ENCODE measurements at regions not wholly inside any gene's neighbourhood (a gene's known extent, or its start where the extent isn't known, plus 50 kb on each side); places are given as distances from the start of the nearest gene placed in this dataset.

DNA sequence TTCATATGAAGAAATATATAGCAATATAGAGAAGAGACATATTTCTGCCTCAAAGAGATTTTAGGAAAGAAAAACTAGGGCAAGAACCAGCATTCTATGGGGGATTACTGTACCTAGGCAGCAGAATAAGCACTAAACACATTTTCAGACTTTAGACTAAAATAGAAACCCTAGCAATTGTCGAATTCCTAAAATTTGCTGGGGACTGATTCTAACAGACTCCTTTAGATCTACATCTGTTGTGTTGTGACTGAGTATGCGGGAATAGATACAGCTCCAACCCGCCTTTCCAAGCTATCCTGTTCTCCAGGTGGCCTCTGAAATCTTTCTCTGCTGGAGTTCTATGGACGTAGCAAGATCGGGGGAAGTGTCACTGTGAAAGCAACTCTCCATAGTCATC lies 482.2 kb downstream of the NTRK2 start:
- Histone ChIP-seq H3K36me3 (no peaks in the 10 kb centered on the region), H3K4me1 (replicated peaks) (no peaks in the 10 kb centered on the region)

DNA sequence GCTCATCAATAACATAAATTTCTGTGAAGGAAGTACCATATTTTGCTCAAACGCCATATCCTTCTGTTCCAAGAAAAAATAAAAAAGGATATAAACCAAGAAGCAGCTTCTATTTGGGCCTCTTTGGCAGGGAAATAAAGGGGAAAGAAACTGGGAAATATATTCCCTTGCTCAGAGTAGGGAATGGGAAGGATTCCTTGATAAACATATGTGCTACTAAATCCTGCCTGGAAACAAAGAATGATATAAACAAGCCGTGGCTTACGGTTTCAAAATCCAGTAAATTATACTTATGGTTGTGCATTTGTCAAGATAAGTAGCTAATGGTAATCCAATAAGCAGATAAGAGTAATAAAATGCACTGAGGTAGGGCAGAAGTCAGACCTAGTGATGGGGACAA lies 481.6 kb downstream of the NTRK2 start:
- Histone ChIP-seq H3K4me1 (replicated peaks) (no peaks in the 10 kb centered on the region), H3K36me3 (no peaks in the 10 kb centered on the region), H3K27me3 (replicated peaks) (no peaks in the 10 kb centered on the region), H3K4me3 (no peak overlapping the region), H3K9me3 (replicated peaks) (no peaks in the 10 kb centered on the region), H3K27ac (no peak overlapping the region)
- no peak for DNase-seq (ENCODE audit: low read depth in 1 of 2, low spot score in 2 of 2)

More for the DNA sequence above, 482.2 kb downstream of the NTRK2 start:
- Histone ChIP-seq H3K27me3 (replicated peaks) (no peaks in the 10 kb centered on the region), H3K4me3 (no peak overlapping the region), H3K9me3 (replicated peaks) (no peaks in the 10 kb centered on the region), H3K27ac (no peak overlapping the region)
- DNase-seq (ENCODE audit: low read depth in 1 of 2, low spot score in 2 of 2), result no peak

DNA sequence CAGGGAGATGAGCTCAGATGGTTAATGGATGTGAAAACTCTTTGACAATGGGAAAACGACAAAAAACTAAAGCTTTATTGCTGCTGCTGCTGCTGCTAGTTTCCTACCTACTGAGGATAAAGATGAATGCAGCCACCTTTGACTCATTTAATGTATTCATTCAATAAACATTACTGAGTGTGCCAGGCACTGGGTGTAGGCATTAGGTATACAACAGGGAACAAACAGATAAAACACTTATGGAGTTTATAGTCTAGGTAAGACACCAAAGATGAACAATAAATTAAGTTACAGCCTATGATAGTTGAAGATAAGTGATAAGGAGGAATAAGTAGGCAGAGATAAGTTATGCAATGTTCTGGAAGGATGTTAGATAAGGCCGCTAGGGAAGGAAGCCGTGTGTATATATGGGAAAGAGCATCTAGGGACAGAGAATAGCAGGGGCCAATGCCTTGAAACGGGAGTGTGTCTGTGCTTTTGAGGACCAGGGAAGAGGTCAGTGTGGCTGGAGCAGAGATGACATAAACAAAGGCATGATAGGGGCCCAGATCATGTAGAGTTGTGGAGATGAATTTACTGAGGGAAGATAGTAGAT lies 477.6 kb downstream of the NTRK2 start:
- Histone ChIP-seq H3K27ac (no peak overlapping the region), H3K9me3 (replicated peaks) (no peaks in the 10 kb centered on the region), H3K4me1 (replicated peaks) (no peaks in the 10 kb centered on the region), H3K27me3 (replicated peaks) (no peaks in the 10 kb centered on the region), H3K36me3 (no peaks in the 10 kb centered on the region), H3K4me3 (no peak overlapping the region)
- DNase-seq (ENCODE audit: low read depth in 1 of 2, low spot score in 2 of 2), result no peak

DNA sequence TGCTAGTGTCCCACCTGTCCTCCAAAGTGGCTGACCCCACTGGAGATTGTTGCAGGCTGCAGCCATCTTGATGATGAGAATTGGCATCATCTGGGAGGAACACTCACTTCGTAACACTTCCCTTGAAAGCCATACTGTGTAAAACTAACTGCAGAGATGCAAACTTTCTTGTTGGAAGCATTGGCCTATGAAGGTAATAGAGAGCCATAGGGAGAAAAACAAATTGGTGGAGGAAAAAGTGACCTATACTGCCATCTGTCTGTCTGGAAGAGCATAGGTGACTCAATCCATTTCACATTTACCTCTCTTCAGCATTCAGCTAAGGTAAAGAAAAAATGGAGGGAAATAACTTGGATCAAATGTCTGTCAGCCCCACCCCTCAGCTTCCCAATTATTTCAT lies 473.4 kb downstream of the NTRK2 start:
- H3K9me3 ChIP-seq (replicated peaks), result no peaks in the 10 kb centered on the region
- no peaks in the 10 kb centered on the region for H3K4me1 ChIP-seq (replicated peaks)
- DNase-seq (ENCODE audit: low read depth in 1 of 2, low spot score in 2 of 2), result no peak
- H3K27me3 ChIP-seq (replicated peaks), result no peaks in the 10 kb centered on the region
- no peak overlapping the region for H3K4me3 ChIP-seq
- no peak overlapping the region for H3K27ac ChIP-seq
- no peaks in the 10 kb centered on the region for H3K36me3 ChIP-seq

DNA sequence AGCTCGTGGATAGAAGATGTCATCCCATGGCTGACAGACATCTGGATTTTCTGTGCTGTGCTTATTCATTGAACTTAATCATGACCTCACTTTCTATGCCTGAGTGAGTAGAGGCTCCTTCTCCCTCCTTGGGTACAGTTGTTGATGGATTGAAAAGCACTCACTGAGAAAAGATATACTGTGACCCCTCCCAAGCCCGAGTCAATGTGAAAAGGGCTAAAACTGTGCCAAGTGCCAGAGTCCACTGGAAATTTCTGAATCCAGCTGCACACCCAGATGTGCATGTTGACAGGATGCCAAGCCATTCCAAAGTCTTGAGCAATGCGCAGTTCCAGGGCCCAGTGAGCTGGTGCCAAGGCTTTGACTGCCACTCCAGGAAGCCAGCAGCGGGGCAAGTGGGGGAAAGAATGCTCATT lies 473.0 kb downstream of the NTRK2 start:
- H3K27me3 ChIP-seq (replicated peaks), result no peaks in the 10 kb centered on the region
- no peak overlapping the region for H3K27ac ChIP-seq
- no peak overlapping the region for H3K4me3 ChIP-seq
- no peaks in the 10 kb centered on the region for H3K36me3 ChIP-seq
- H3K4me1 ChIP-seq (replicated peaks), result no peaks in the 10 kb centered on the region
- H3K9me3 ChIP-seq (replicated peaks), result no peaks in the 10 kb centered on the region
- no peak for DNase-seq (ENCODE audit: low read depth in 1 of 2, low spot score in 2 of 2)

DNA sequence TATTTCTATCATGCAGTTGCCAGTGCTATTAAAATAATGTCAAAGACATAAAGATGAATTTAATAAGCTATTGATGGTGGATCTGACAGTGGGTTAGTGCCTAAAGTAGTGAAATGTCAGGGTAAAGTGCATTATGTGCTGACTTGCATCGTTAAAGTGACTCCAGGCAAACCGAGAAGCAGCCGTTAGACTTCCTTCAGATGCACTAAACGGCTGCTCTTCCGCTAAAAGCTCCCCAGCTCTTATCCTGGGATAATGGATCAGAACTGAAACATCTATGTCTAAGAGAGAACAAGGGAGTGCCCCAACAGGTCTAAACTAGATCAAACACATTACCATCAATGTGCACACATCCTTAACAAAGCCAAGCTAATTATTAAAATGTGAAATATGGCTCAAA lies 468.2 kb downstream of the NTRK2 start:
- no peaks in the 10 kb centered on the region for H3K4me1 ChIP-seq (replicated peaks)
- no peaks in the 10 kb centered on the region for H3K27me3 ChIP-seq (replicated peaks)
- no peak overlapping the region for H3K4me3 ChIP-seq
- no peak overlapping the region for H3K27ac ChIP-seq
- DNase-seq (ENCODE audit: low read depth in 1 of 2, low spot score in 2 of 2), result no peak
- H3K36me3 ChIP-seq, result no peaks in the 10 kb centered on the region
- no peaks in the 10 kb centered on the region for H3K9me3 ChIP-seq (replicated peaks)

DNA sequence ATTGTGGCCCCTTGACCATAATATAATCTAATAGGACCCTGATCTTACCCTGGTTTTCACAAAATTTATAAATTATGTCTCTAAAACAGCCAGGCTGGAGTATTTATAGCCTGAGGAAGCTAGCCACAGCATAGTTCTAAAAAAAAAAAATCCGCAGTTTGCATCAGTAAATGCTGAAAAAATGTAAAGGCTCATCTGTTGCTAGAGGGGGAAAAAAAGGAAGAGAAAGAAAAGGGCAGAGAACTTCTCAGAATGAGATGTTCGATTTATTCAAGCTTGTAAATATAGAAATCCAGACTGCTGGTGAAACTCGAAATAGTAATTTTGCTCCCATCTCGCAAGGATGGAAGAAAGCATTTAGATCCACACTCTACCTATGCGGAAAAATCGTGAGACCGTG lies 467.5 kb downstream of the NTRK2 start:
- Histone ChIP-seq H3K27ac (no peak overlapping the region), H3K36me3 (no peaks in the 10 kb centered on the region), H3K27me3 (replicated peaks) (no peaks in the 10 kb centered on the region), H3K4me1 (replicated peaks) (no peaks in the 10 kb centered on the region), H3K4me3 (no peak overlapping the region), H3K9me3 (replicated peaks) (no peaks in the 10 kb centered on the region)
- no peak for DNase-seq (ENCODE audit: low read depth in 1 of 2, low spot score in 2 of 2)

DNA sequence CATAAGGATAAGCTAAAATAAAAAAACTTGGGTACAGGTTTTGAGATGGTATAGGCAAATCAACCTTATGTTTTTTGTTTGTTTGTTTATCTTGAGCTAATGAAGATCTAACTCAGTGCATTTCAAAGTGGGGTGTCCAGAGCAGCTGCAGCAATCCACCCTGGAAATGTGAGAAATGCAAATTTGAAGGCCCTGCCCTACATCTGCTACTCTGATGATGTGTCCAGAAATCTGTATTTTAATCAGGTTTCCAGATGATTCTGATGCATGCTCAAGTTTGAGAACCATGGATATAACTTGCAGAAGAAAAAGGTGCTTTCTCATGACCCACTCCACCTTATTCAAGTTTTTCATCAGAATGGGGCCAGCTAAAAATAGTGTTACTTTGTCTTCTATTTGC lies 467.0 kb downstream of the NTRK2 start:
- no peaks in the 10 kb centered on the region for H3K4me1 ChIP-seq (replicated peaks)
- DNase-seq (ENCODE audit: low read depth in 1 of 2, low spot score in 2 of 2), result no peak
- no peaks in the 10 kb centered on the region for H3K36me3 ChIP-seq
- no peaks in the 10 kb centered on the region for H3K27me3 ChIP-seq (replicated peaks)
- H3K9me3 ChIP-seq (replicated peaks), result no peaks in the 10 kb centered on the region
- H3K27ac ChIP-seq, result no peak overlapping the region
- no peak overlapping the region for H3K4me3 ChIP-seq

DNA sequence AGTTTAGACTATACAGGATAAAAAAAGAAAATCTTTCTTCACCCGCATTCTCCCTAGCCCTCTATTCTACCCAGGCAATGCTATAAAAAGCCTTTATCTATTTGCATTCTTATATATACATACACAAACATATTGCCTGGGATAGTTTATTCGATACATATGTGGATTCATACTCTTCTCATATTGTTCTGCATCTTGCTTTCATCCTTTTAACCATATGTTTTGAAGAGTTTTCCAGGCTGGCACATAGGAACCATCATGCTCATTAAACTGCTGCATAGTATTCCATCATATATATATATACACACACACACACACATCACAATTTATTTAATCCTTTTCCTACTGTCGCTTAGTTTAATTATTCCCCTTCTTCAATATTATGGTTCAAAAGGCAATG lies 461.2 kb downstream of the NTRK2 start:
- no peak for DNase-seq (ENCODE audit: low read depth in 1 of 2, low spot score in 2 of 2)
- no peak overlapping the region for H3K4me3 ChIP-seq

DNA sequence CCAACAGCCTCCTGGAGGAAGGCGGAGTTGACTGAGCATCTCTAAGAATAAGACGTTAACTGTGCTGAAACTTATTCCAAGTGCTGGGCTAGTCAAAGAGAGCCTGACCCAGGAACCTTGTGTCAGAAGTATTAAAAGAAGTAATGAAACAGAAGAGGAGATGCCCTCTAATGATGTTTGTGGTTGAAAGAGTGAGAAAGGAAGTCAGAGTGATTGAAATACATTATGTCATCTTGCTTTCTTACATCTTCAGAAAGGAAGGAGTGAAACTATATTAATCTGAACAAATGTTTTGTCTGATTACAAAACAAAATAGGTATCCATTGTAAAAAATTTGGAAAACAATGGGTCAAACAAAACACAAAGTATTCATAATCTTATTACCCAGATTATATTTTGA lies 460.7 kb downstream of the NTRK2 start:
- Histone ChIP-seq H3K9me3 (replicated peaks) (no peaks in the 10 kb centered on the region), H3K4me1 (replicated peaks) (no peaks in the 10 kb centered on the region), H3K27ac (no peak overlapping the region), H3K36me3 (no peaks in the 10 kb centered on the region), H3K4me3 (no peak overlapping the region), H3K27me3 (replicated peaks) (no peaks in the 10 kb centered on the region)
- DNase-seq (ENCODE audit: low read depth in 1 of 2, low spot score in 2 of 2), result no peak

More for the DNA sequence above, 461.2 kb downstream of the NTRK2 start:
- Histone ChIP-seq H3K27me3 (replicated peaks) (no peaks in the 10 kb centered on the region), H3K9me3 (replicated peaks) (no peaks in the 10 kb centered on the region), H3K4me1 (replicated peaks) (no peaks in the 10 kb centered on the region), H3K36me3 (no peaks in the 10 kb centered on the region), H3K27ac (no peak overlapping the region)

DNA sequence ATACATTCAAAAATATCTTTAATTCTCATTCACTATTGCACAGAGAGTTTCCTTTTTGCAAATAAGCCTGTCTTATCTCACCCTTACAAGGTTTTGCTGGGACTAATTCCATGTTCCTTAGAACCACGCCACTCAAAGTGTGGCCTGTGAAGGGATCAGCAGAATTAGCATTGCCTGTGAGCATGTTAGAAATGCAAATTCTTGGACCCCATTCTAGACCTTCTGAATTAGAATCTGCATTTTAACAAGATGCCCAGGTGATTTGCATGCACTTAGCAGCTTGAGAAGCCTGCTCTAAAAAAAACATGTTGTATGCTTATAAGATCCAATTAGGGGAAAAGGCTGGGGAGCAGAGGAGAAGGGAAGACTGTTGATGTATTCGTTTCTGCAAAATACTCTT lies 460.0 kb downstream of the NTRK2 start:
- Histone ChIP-seq H3K4me3 (no peak overlapping the region), H3K27me3 (replicated peaks) (no peaks in the 10 kb centered on the region), H3K4me1 (replicated peaks) (no peaks in the 10 kb centered on the region), H3K9me3 (replicated peaks) (no peaks in the 10 kb centered on the region), H3K27ac (no peak overlapping the region), H3K36me3 (no peaks in the 10 kb centered on the region)
- DNase-seq (ENCODE audit: low read depth in 1 of 2, low spot score in 2 of 2), result no peak

DNA sequence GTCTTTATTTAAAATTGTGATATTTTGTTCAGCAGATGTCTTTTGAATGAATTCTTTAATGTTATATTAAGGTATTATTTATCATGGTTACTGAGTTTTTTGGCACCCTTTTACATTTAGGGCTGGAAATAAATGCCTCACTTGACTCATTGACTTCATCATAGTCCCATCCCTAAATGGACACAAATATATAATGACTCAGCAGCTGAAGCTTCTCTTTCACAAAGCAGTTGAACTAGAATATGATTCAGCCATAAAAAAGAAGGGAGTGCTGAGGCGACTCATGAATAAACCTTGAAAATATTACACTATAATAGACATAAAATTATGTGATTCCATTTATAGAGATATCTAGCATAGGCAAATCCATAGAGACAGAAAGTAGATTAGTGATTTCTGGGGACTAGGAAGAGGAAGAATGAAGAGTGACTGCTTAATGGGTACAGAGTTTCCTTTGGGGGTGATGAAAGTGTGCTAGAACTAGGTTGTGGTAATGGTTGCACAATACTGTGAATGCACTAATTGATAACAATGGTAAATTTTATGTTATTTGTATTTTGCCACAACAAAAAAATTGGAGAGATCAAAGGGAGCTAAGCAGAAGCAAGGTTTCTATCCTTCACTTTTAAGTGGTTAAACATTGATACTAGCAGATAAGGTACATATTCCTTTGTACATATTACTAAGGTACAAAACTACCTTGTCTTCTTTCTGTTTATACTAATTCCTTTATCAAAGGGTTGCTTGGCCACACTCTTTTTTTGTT lies 449.6 kb downstream of the NTRK2 start:
- Histone ChIP-seq H3K4me1 (replicated peaks) (no peaks in the 10 kb centered on the region), H3K36me3 (no peaks in the 10 kb centered on the region), H3K9me3 (replicated peaks) (no peaks in the 10 kb centered on the region), H3K4me3 (no peak overlapping the region), H3K27me3 (replicated peaks) (no peaks in the 10 kb centered on the region), H3K27ac (no peak overlapping the region)
- no peak for DNase-seq (ENCODE audit: low read depth in 1 of 2, low spot score in 2 of 2)

DNA sequence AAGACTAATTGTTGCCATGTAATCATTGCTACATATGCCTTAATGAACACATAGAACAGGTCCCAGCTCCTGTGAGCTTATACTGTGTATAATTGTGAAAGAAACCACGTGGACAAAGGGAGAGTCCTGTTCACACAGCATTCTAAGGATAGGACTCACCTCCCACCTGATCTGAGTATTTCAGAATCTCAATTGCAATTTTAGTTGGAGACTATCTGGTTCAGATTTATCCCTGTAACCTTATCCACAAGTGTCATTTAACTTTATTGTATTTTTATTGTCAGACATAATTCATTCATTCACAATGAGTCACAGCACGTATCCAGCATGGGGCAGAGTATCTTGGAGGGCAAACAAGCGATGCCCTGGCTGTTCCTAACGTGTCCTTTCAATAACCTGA lies 448.3 kb downstream of the NTRK2 start:
- Histone ChIP-seq H3K36me3 (no peaks in the 10 kb centered on the region), H3K27me3 (replicated peaks) (no peaks in the 10 kb centered on the region)
- DNase-seq (ENCODE audit: low read depth in 1 of 2, low spot score in 2 of 2), result no peak

DNA sequence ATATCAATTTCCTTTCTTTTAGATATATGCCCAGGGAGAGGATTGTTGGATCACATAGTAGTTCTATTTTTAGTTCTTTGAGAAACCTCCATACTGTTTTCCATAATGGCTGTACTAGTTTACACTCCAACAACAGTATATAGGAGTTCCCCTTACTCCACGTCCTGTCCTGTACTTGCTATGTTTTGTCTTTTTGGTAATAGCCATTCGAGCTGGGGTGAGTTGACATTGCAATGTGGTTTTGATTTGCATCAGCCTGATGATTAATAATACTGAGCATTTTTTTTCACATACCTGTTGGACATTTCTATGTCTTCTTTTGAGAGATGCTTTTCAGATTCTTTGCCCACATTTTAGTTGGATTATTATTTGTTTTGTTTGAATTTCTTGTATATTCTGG lies 445.9 kb downstream of the NTRK2 start:
- Histone ChIP-seq H3K27me3 (replicated peaks) (no peaks in the 10 kb centered on the region), H3K4me1 (replicated peaks) (no peaks in the 10 kb centered on the region), H3K9me3 (replicated peaks) (no peaks in the 10 kb centered on the region), H3K4me3 (no peak overlapping the region), H3K36me3 (no peaks in the 10 kb centered on the region), H3K27ac (no peak overlapping the region)
- DNase-seq (ENCODE audit: low read depth in 1 of 2, low spot score in 2 of 2), result no peak

More for the DNA sequence above, 448.3 kb downstream of the NTRK2 start:
- Histone ChIP-seq H3K27ac (no peak overlapping the region), H3K4me3 (no peak overlapping the region), H3K9me3 (replicated peaks) (no peaks in the 10 kb centered on the region), H3K4me1 (replicated peaks) (no peaks in the 10 kb centered on the region)

DNA sequence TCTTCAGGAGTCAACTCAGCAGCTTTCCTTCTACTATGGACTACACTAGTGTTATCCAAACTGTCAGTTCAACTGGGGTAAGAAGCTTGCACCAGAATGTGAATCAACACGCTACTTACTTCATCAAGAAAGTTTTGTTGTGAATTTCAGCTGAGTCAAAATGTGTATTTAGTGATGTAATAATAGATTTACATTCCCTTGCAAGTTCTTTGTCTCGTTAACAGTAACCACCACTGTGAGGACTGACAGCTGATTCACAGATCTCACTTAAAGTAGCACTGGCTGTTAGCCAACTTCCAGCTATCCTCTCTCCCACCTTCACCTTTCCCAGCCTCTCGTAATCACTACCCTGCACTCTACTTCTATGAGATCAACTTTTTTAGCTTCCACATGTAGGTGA lies 445.3 kb downstream of the NTRK2 start:
- Histone ChIP-seq H3K9me3 (replicated peaks) (no peaks in the 10 kb centered on the region), H3K36me3 (no peaks in the 10 kb centered on the region), H3K27me3 (replicated peaks) (no peaks in the 10 kb centered on the region), H3K27ac (no peak overlapping the region), H3K4me3 (no peak overlapping the region), H3K4me1 (replicated peaks) (no peaks in the 10 kb centered on the region)
- DNase-seq (ENCODE audit: low read depth in 1 of 2, low spot score in 2 of 2), result no peak

Data from SJSA1 (cell line).